LNCaP clone FGC (cell line): ENCODE measurements at regions not wholly inside any gene's neighbourhood (a gene's known extent, or its start where the extent isn't known, plus 50 kb on each side); places are given as distances from the start of the nearest gene placed in this dataset.

ENCODE experiments used
- DNase-seq: peaks from one replicate; pipeline ENCODE4 v3.0.0-alpha.2; 2011; ENCODE audit warnings: low read depth
- H3K4me3 ChIP-seq: 2 replicates; pipeline ENCODE4 v1.5.1; 2011; ENCODE audit warnings: mild to moderate bottlenecking, low read depth, low read length, control low read depth
- TF ChIP-seq, protein P1 (sequence below): IDR thresholded peaks from 2 replicates; pipeline ENCODE4 v1.5.1; 2012; ENCODE audit warnings: mild to moderate bottlenecking; ENCODE audit not compliant: control insufficient read depth, insufficient read depth; ENCODE audit errors: extremely low read depth

DNA sequence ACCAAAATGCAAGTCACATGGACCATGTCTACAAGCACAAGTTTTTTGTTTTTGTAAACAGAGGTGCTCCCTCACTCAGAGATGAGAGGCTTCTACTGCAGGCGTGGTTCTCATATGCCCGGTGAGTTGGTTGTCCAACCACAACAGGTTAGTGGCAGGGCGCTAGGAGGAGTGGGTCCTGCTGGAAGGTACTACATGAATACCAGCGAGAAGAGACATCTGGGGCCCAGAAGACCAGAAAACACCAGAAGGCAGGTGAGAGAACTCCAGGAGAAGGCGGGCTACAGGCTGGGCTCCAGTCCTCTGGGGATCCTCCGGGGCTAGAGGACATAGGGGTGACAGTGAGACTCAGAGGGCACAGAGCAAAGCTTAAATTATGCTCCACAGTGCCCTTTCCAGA is 366.5 kb downstream of the MATN1 start:
- no peak for DNase-seq
- TF ChIP-seq, protein P1, sequence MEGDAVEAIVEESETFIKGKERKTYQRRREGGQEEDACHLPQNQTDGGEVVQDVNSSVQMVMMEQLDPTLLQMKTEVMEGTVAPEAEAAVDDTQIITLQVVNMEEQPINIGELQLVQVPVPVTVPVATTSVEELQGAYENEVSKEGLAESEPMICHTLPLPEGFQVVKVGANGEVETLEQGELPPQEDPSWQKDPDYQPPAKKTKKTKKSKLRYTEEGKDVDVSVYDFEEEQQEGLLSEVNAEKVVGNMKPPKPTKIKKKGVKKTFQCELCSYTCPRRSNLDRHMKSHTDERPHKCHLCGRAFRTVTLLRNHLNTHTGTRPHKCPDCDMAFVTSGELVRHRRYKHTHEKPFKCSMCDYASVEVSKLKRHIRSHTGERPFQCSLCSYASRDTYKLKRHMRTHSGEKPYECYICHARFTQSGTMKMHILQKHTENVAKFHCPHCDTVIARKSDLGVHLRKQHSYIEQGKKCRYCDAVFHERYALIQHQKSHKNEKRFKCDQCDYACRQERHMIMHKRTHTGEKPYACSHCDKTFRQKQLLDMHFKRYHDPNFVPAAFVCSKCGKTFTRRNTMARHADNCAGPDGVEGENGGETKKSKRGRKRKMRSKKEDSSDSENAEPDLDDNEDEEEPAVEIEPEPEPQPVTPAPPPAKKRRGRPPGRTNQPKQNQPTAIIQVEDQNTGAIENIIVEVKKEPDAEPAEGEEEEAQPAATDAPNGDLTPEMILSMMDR: no peak

DNA sequence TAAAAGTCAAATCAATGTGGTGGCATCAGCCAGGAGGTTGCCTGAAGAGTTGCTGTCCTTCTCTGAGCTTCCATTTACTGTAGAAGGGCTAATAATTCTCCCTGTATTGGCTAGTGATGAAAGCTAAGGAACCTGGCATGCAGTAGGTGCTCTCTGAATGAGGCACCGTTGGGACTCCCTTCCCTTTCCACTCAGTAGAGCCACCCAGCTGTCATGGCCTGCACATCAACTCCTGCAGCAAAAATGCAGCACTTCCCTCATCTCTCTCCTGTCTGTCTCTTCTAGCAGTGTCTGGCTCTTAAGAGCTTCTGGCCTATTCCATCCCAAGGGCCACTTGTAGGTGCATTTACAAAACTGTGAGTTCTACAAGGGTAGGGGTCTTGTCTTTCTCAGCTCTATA is 369.0 kb downstream of the MATN1 start:
- TF ChIP-seq, protein P1: no peak
- H3K4me3 ChIP-seq: no peak overlapping the region
- DNase-seq: no peak

More for the DNA sequence above, 366.5 kb downstream of the MATN1 start:
- H3K4me3 ChIP-seq: no peak overlapping the region

DNA sequence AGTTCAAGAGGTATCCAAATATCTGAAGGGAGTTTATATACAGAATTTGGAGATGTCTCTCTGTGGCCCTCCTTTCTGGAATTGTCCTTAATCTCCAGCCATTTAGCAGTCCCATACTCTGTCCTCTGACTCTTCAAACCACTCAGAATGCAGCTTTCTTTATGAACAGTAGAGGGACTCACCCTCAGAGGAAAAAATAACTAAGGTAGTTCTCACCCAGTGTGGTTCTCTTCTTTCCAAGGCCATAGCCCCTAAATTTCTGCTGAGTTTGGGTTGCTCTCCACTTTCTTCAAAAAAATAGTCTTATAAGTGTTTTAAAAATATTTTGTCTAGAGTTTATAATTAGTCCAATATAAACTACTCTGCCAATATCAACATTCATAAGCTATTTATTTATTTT is 369.7 kb downstream of the MATN1 start:
- TF ChIP-seq, protein P1: peak; percentile 27
- H3K4me3 ChIP-seq: no peak overlapping the region
- no peak for DNase-seq

DNA sequence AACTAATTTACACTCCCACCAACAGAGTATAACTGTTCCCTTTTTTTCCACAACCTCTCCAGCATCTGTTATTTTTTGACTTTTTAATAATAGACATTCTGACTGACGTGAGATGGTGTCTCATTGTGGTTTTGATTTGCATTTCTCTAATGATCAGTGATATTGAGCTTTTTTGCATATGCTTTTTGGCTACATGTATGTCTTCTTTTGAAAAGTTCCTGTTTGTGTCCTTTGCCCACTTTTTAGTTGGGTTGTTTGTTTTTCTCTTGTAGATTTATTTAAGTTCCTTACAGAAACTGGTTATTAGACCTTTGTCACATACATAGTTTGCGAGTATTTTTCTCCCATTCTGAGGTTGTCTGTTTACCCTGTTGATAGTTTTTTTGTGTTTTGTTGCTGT is 375.2 kb downstream of the MATN1 start:
- TF ChIP-seq, protein P1: no peak
- no peak overlapping the region for H3K4me3 ChIP-seq
- no peak for DNase-seq

DNA sequence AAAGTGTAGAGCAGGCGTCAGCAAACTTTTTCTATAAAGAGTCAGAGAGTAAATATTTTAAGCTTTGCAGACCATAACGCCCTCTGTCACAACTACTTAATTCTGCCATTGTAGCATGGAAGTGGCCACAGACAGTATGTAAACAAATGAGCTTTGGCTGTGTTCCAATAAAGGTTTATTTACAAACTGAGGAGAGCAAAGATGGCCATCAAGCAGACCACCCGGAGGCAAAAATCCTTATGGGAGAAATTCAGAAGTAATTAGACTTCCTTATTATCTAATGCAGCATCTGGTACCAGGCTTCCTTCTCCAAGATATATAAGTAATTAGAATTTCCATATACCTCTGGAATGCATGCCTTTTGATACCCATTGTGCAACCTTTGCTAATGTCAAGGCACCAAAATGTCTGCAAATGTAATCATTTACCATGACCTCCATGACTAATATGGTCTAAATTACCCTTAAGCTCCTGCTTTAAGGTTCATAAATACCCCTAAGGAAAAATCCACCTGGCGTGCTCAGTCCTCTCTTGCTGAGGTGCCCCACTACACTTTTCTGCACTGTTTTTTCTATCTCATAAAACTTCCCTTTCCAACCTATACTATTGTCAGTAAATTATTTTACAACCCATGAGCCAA is 377.8 kb downstream of the MATN1 start:
- H3K4me3 ChIP-seq: no peak overlapping the region
- TF ChIP-seq, protein P1: no peak
- DNase-seq: no peak

DNA sequence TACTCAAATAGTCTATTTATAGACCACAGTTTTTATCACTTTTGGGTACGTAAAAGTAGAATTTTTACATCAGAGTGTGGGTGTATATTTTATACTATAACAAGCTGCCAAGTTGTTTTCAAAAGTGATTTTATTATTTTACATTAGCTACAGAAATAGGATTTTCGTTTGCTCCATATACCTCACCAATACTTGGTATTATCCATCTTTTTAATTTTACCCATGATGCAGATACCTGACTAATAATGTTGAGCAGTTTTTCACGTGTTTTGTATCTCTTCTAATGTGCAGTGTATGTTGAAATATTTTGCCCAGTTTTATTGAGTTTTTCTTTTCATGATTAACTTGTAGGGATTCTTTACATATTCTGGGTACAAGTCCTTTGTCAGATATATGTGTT is 379.8 kb downstream of the MATN1 start:
- DNase-seq: no peak
- TF ChIP-seq, protein P1: no peak
- no peak overlapping the region for H3K4me3 ChIP-seq

DNA sequence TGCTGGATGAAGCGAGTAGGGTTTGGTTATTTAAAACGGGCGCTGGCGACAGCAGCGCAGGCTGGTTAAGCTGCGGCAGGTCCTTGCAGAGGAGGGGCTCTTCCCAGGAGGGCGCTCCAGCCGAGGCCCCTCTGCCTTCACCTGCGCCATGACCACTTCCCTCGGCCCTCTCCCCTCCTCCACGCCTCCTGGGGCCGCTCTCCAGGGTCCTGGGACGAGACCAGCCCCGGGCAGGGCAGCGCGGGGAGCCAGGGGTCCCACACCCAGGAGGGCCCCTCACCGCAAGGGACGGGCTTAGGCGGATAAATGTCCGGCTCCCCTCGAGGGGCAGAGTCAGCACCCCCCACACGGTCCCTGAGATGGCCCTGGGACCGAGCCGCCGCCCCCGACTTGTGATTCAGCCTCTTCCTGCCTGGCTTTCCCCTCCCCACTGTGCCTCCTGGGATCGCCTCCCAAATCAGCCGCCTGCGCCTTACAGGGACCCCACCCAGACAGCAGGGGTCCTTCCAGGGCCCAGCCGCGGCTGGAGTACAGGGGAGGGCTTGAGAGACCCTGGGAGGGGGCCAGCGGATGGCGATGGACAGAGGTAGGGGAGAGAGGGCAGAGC is 380.7 kb downstream of the MATN1 start:
- TF ChIP-seq, protein P1: no peak
- no peak overlapping the region for H3K4me3 ChIP-seq
- no peak for DNase-seq
